CD4-positive, alpha-beta memory T cell (primary cell): ENCODE measurements at regions not wholly inside any gene's neighbourhood (a gene's known extent, or its start where the extent isn't known, plus 50 kb on each side); places are given as distances from the start of the nearest gene placed in this dataset.
"Not testable (repeated sequence)": the region's sequence is repeated elsewhere in the genome, so short reads cannot be mapped to it uniquely, and the experiment has no call there.

Source experiments
- CTCF ChIA-PET: fragments of 350-600 bp; sonication (Branson Sonifier 250); formaldehyde crosslinking; loops from one replicate; lab custom pipeline; 2021; ENCODE audit warnings: inconsistent platforms; ENCODE audit not compliant: partially characterized antibody; lab: Charles Lee
- POLR2A ChIA-PET: fragments of 350-600 bp; sonication (Branson Sonifier 250); formaldehyde crosslinking; loops from one replicate; lab custom pipeline; 2021; ENCODE audit not compliant: partially characterized antibody; lab: Charles Lee
- DNase-seq, 5 donors: peaks; one replicate each; pipeline versions ENCODE4 v3.0.0 to v3.0.0-alpha.2; 2020 to 2022; ENCODE audit warnings: mixed read lengths in 1 of 5
- H3K27ac ChIP-seq: one replicate; pipeline ENCODE4 v1.7.0; 2013; ENCODE audit warnings: low read depth, low read length
- H3K27me3 ChIP-seq: 2 replicates; pipeline ENCODE4 v1.7.0; 2013; ENCODE audit warnings: mild to moderate bottlenecking, low read length, moderate library complexity; ENCODE audit not compliant: insufficient read depth
- H3K36me3 ChIP-seq: 2 replicates; pipeline ENCODE4 v1.7.0; 2013; ENCODE audit warnings: mild to moderate bottlenecking, low read length, moderate library complexity; ENCODE audit not compliant: insufficient read depth
- H3K4me1 ChIP-seq: 2 replicates; pipeline ENCODE4 v1.7.0; 2013; ENCODE audit warnings: mild to moderate bottlenecking, low read length, moderate library complexity; ENCODE audit not compliant: insufficient read depth
- H3K4me3 ChIP-seq, 2 donors: one replicate each; pipeline ENCODE4 v1.7.0; 2013; ENCODE audit warnings: low read length in 2 of 2, mild to moderate bottlenecking in 1 of 2
- H3K9me3 ChIP-seq, 2 donors: one replicate each; pipeline ENCODE4 v1.7.0; 2013; ENCODE audit warnings: low read length in 2 of 2, control low read depth in 1 of 2; ENCODE audit not compliant: control insufficient read depth in 1 of 2
- H3K27ac Mint-ChIP-seq, 7 donors: one replicate each; pipeline ENCODE4 v1.8.0; 2020 to 2021; ENCODE audit warnings: mixed read lengths in 7 of 7, mild to moderate bottlenecking in 6 of 7, inconsistent platforms in 3 of 7, moderate library complexity in 3 of 7
- H3K27me3 Mint-ChIP-seq, 2 donors: one replicate each; pipeline ENCODE4 v1.8.0; 2020 to 2021; ENCODE audit warnings: mixed read lengths in 2 of 2
- H3K36me3 Mint-ChIP-seq, 2 donors: one replicate each; pipeline ENCODE4 v1.8.0; 2020 to 2021; ENCODE audit warnings: mixed read lengths in 2 of 2, inconsistent platforms in 1 of 2, mild to moderate bottlenecking in 1 of 2
- H3K4me1 Mint-ChIP-seq, 4 donors: one replicate each; pipeline ENCODE4 v1.8.0; 2020 to 2021; ENCODE audit warnings: mixed read lengths in 4 of 4, mild to moderate bottlenecking in 1 of 4
- H3K4me3 Mint-ChIP-seq, 8 donors: one replicate each; pipeline ENCODE4 v1.8.0; 2020 to 2021; ENCODE audit warnings: mixed read lengths in 8 of 8, mild to moderate bottlenecking in 7 of 8, moderate library complexity in 6 of 8, inconsistent platforms in 3 of 8
- H3K9me3 Mint-ChIP-seq, 8 donors: one replicate each; pipeline ENCODE4 v1.8.0; 2020 to 2021; ENCODE audit warnings: mixed read lengths in 8 of 8, mild to moderate bottlenecking in 5 of 8, inconsistent platforms in 3 of 8, moderate library complexity in 1 of 8
- intact Hi-C: fragments of 100-400 bp; cut with micrococcal nuclease; formaldehyde crosslinking; loops from one replicate; pipeline ENCODE4 v1.15.1; 2023

GRCh38 chr4:137905930-137906329 lies 336.2 kb downstream of the SLC7A11 start:
- intact Hi-C loops = no loop called here
- ChIA-PET CTCF (no interaction called here), POLR2A (no interaction called here)
- Histone ChIP-seq H3K4me3 (no peak overlapping the region), H3K4me1 (no peaks in the 10 kb centered on the region), H3K36me3 (no peaks in the 10 kb centered on the region), H3K9me3 (no peaks in the 10 kb centered on the region), H3K27me3 (no peaks in the 10 kb centered on the region), H3K27ac (no peak overlapping the region)
- no peak overlapping the region for H3K27ac Mint-ChIP-seq
- H3K36me3 Mint-ChIP-seq = no peaks in the 10 kb centered on the region
- H3K4me3 Mint-ChIP-seq = no peak overlapping the region
- DNase-seq = no peak
- no peaks in the 10 kb centered on the region for H3K27me3 Mint-ChIP-seq
- peaks cover 0 to 9% (median 3%) of the 10 kb centered on the region in 8 donors for H3K9me3 Mint-ChIP-seq
- H3K4me1 Mint-ChIP-seq = no peaks in the 10 kb centered on the region

DNA sequence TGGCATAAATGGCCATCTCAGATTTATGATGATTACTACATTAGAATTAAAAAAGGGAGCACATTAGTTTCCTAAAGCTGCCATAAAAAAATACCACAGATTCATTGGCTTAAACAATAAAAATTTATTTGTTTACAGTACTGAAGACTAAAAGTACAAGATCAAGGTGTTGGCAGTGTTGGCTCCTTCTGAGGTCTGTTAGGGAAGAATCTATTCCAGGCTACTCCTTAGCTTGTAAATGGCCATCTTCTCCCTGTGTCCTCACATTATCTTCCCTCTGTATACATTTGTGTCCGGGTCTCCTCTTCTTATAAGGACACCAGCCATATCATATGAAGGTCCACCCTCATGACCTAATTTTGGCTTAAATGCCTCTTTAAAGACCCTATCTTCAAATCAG lies 341.0 kb downstream of the SLC7A11 start:
- CTCF ChIA-PET = interaction anchor here (0.7 kb wide), 1 partner anchor 32 kb away, joined by 3 read pairs; no protein-coding TSS in a partner anchor

GRCh38 chr4:137896221-137896737 lies 345.9 kb downstream of the SLC7A11 start:
- no peak for DNase-seq
- Histone ChIP-seq H3K9me3 (no peaks in the 10 kb centered on the region), H3K36me3 (no peaks in the 10 kb centered on the region), H3K4me3 (no peak overlapping the region), H3K27me3 (no peaks in the 10 kb centered on the region), H3K27ac (no peak overlapping the region), H3K4me1 (no peaks in the 10 kb centered on the region)
- H3K9me3 Mint-ChIP-seq = peaks cover 2 to 15% (median 5%) of the 10 kb centered on the region in 8 donors
- no peaks in the 10 kb centered on the region for H3K27me3 Mint-ChIP-seq
- H3K36me3 Mint-ChIP-seq = no peaks in the 10 kb centered on the region
- no peak overlapping the region for H3K4me3 Mint-ChIP-seq
- intact Hi-C loops = no loop called here
- H3K27ac Mint-ChIP-seq = no peak overlapping the region
- no peaks in the 10 kb centered on the region for H3K4me1 Mint-ChIP-seq
- ChIA-PET CTCF (interaction anchor here (0.8 kb wide), 1 partner anchor 13 kb away, joined by 5 read pairs; no protein-coding TSS in a partner anchor), POLR2A (no interaction called here)

More for the DNA sequence above, 341.0 kb downstream of the SLC7A11 start:
- H3K36me3 Mint-ChIP-seq = no peaks in the 10 kb centered on the region
- POLR2A ChIA-PET = no interaction called here
- no peak overlapping the region for H3K27ac ChIP-seq
- H3K36me3 ChIP-seq = no peaks in the 10 kb centered on the region
- H3K27ac Mint-ChIP-seq = no peak overlapping the region
- H3K9me3 Mint-ChIP-seq = peaks cover 0 to 8% (median 4%) of the 10 kb centered on the region in 8 donors
- intact Hi-C loops = no loop called here
- no peaks in the 10 kb centered on the region for H3K27me3 ChIP-seq
- no peaks in the 10 kb centered on the region for H3K4me1 ChIP-seq
- no peak overlapping the region for H3K4me3 Mint-ChIP-seq
- DNase-seq = no peak
- no peaks in the 10 kb centered on the region for H3K4me1 Mint-ChIP-seq
- no peaks in the 10 kb centered on the region for H3K27me3 Mint-ChIP-seq
- no peaks in the 10 kb centered on the region for H3K9me3 ChIP-seq
- no peak overlapping the region for H3K4me3 ChIP-seq

DNA sequence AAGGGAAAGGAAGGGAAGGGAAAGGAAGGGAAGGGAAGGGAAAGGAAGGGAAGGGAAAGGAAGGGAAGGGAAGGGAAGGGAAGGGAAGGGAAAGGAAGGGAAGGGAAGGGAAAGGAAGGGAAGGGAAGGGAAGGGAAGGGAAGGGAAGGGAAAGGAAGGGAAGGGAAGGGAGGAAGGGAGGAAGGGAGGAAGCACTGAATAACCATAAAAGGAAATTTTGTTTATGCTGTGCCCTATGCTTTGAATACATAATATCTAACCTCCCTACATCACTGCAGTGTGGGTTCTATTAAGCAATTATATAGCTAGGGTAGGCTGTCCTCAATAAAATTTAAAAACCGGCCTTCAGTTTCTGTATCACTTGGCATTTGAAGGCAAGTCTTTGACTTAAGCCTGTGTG lies 346.6 kb downstream of the SLC7A11 start:
- intact Hi-C loops, H3K27me3 Mint-ChIP-seq, H3K4me1 ChIP-seq, DNase-seq, H3K4me3 ChIP-seq, H3K4me3 Mint-ChIP-seq, H3K36me3 ChIP-seq, H3K27ac ChIP-seq, POLR2A ChIA-PET, H3K36me3 Mint-ChIP-seq, H3K27me3 ChIP-seq, H3K27ac Mint-ChIP-seq, H3K9me3 ChIP-seq, H3K4me1 Mint-ChIP-seq: not testable (repeated sequence)
- CTCF ChIA-PET = interaction anchor here (0.8 kb wide), 1 partner anchor 13 kb away, joined by 5 read pairs; no protein-coding TSS in a partner anchor
- H3K9me3 Mint-ChIP-seq = peaks cover 2 to 15% (median 5%) of the 10 kb centered on the region in 8 donors

DNA sequence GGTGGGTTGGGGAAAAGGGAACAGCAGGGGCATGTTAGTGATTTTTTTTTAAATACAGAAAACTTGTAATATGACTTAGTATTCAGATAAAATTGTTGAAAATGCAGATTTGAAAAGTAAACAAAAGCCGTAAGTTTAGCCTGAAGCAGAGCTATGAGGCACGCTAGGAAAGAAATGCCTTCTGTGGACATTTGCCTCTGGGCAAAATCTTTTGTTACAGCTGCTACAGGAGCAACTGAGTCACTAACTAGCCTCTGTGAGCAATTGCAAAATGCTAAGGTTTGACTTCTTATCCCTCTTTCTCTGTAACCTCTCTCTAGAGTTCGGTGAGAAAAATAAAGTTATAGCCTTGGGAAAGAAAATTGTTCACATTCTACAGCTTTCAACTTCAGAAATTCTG lies 350.0 kb downstream of the SLC7A11 start:
- no peaks in the 10 kb centered on the region for H3K27me3 Mint-ChIP-seq
- H3K4me3 Mint-ChIP-seq = no peak overlapping the region
- peaks cover 0 to 14% (median 6%) of the 10 kb centered on the region in 8 donors for H3K9me3 Mint-ChIP-seq
- H3K36me3 Mint-ChIP-seq = no peaks in the 10 kb centered on the region
- Histone ChIP-seq H3K4me3 (no peak overlapping the region), H3K27ac (no peak overlapping the region), H3K36me3 (no peaks in the 10 kb centered on the region), H3K27me3 (no peaks in the 10 kb centered on the region), H3K9me3 (no peaks in the 10 kb centered on the region), H3K4me1 (no peaks in the 10 kb centered on the region)
- ChIA-PET CTCF (no interaction called here), POLR2A (no interaction called here)
- intact Hi-C loops = no loop called here
- no peak overlapping the region for H3K27ac Mint-ChIP-seq
- H3K4me1 Mint-ChIP-seq = no peaks in the 10 kb centered on the region
- DNase-seq = no peak

DNA sequence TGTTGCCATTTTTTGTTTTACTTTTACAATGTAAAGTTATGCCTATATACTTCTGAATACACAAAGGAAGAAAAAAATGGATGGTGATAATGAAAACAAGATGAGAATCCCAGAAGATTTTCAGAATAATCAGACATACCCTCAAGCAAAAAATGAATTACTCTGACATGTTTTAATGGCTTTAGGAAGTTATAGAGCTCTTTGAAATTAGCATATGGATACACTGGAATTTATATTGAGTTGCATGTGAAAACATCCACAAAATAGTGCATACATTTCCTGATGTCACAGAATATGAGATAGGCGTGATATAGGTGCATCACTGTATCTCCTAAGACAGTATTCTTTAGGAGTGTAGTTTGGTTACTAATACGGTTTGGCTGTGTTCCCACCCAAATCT lies 351.3 kb downstream of the SLC7A11 start:
- Histone ChIP-seq H3K27ac (no peak overlapping the region), H3K4me1 (no peaks in the 10 kb centered on the region), H3K27me3 (no peaks in the 10 kb centered on the region), H3K4me3 (no peak overlapping the region), H3K36me3 (no peaks in the 10 kb centered on the region), H3K9me3 (no peaks in the 10 kb centered on the region)
- CTCF ChIA-PET = no interaction called here
- H3K27ac Mint-ChIP-seq = no peak overlapping the region
- no peaks in the 10 kb centered on the region for H3K36me3 Mint-ChIP-seq
- no peaks in the 10 kb centered on the region for H3K4me1 Mint-ChIP-seq
- POLR2A ChIA-PET = no interaction called here
- peaks cover 0 to 14% (median 9%) of the 10 kb centered on the region in 8 donors for H3K9me3 Mint-ChIP-seq
- no peaks in the 10 kb centered on the region for H3K27me3 Mint-ChIP-seq
- intact Hi-C loops = no loop called here
- no peak for DNase-seq
- no peak overlapping the region for H3K4me3 Mint-ChIP-seq

DNA sequence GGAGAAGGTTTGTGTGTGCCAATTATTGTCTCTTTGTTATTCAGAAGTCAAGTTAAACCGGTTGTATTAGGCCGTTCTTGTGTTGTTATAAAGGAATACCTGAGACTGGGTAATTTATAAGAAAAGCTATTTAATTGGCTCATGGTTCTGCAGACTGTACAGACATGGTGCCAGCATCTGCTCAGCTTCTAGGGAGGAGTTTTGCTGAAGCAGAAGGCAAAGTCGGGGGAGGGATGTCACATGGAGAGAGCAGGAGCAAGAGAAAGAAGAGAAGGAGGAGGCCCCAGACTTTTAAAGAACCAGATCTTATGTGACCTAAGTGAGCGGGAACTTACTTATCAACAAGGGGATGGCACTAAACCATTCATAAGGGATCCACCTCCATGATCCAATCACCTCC lies 349.3 kb upstream of the PCDH18 start:
- intact Hi-C loops = no loop called here

GRCh38 chr4:137868067-137868466 lies 335.8 kb upstream of the PCDH18 start:
- CTCF ChIA-PET, H3K27me3 ChIP-seq, H3K4me3 Mint-ChIP-seq, H3K36me3 Mint-ChIP-seq, H3K4me3 ChIP-seq, H3K9me3 Mint-ChIP-seq, intact Hi-C loops, H3K4me1 Mint-ChIP-seq, H3K27me3 Mint-ChIP-seq, POLR2A ChIA-PET, H3K36me3 ChIP-seq, H3K27ac ChIP-seq, DNase-seq, H3K27ac Mint-ChIP-seq, H3K9me3 ChIP-seq, H3K4me1 ChIP-seq: not testable (repeated sequence)

More for the DNA sequence above, 349.3 kb upstream of the PCDH18 start:
- peaks cover 0 to 9% (median 4%) of the 10 kb centered on the region in 8 donors for H3K9me3 Mint-ChIP-seq
- H3K4me3 ChIP-seq = no peak overlapping the region
- no peak overlapping the region for H3K4me3 Mint-ChIP-seq
- no peaks in the 10 kb centered on the region for H3K9me3 ChIP-seq
- H3K36me3 Mint-ChIP-seq = no peaks in the 10 kb centered on the region
- no peaks in the 10 kb centered on the region for H3K4me1 ChIP-seq
- CTCF ChIA-PET = no interaction called here
- H3K27ac ChIP-seq = no peak overlapping the region
- no peaks in the 10 kb centered on the region for H3K27me3 ChIP-seq
- POLR2A ChIA-PET = no interaction called here
- no peaks in the 10 kb centered on the region for H3K4me1 Mint-ChIP-seq
- no peak for DNase-seq
- H3K27me3 Mint-ChIP-seq = no peaks in the 10 kb centered on the region
- H3K27ac Mint-ChIP-seq = no peak overlapping the region
- H3K36me3 ChIP-seq = no peaks in the 10 kb centered on the region
